ENCODE measurements at regions not wholly inside any gene's neighbourhood (a gene's known extent, or its start where the extent isn't known, plus 50 kb on each side); places are given as distances from the start of the nearest gene placed in this dataset.

DNA sequence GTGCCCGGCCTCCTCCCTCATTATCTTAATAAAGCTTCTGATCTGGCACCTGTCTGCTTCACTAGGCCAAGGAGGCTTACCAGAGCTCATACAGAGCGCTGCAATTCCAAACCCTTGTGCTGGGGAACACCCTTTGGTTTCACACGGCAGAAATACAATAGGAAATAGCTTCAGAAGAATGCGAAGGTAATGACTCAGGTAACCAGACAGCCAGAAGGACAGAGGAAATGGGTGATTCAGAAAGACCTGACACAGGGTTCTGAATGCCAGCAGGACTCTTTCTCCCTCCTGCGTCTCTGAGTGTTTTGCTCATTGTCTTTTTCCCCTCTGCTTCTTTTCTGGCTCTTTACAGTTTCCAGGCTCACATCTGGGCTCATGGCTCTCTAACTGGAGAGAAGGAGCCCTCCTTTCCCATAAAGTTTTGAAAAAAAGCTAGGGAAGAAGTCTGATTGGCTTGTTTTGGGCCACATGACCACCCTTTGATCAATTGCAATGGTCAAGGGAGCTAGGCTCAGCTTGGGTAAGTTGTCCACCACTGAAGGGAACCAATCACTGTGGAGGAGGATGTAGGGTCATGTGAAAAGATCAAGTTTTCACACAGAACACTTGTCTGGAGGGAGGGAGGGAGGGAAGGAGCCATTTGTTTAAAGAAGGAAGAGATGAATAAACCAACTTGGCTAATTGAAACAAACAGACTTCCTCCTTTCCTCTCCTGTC, 90.5 kb upstream of the UPP2 start:
- DNase-seq (ENCODE audit: low read depth), result no peak
- TF ChIP-seq, protein P1, sequence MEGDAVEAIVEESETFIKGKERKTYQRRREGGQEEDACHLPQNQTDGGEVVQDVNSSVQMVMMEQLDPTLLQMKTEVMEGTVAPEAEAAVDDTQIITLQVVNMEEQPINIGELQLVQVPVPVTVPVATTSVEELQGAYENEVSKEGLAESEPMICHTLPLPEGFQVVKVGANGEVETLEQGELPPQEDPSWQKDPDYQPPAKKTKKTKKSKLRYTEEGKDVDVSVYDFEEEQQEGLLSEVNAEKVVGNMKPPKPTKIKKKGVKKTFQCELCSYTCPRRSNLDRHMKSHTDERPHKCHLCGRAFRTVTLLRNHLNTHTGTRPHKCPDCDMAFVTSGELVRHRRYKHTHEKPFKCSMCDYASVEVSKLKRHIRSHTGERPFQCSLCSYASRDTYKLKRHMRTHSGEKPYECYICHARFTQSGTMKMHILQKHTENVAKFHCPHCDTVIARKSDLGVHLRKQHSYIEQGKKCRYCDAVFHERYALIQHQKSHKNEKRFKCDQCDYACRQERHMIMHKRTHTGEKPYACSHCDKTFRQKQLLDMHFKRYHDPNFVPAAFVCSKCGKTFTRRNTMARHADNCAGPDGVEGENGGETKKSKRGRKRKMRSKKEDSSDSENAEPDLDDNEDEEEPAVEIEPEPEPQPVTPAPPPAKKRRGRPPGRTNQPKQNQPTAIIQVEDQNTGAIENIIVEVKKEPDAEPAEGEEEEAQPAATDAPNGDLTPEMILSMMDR (IDR thresholded peaks at IDR 0.05; ENCODE audit: insufficient read depth, low read length), result no peak
- no peak overlapping the region for H3K4me3 ChIP-seq (ENCODE audit: low read depth, low read length)

DNA sequence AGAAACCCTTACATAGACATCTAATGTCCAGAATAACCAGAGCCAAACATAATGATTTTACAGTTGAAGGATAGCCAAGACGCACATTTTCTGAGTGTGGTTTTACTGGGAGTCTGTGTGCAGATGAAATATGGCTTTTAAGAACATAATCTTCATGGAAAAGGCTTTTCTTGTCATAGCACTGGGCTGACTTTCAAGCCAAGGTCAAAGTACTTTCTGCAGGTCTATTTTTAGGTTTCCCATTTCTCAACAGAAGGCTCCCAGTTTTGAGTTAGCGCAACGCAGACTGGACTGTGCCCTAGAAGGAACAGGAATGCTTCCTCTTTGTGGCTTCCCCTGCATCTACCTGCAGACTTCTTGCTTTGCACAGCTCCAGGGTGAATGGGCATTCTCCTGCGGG, 92.3 kb upstream of the UPP2 start:
- peak; percentile 36 for DNase-seq (ENCODE audit: low read depth)
- TF ChIP-seq, protein P1 (IDR thresholded peaks at IDR 0.05; ENCODE audit: insufficient read depth, low read length), result no peak
- no peak overlapping the region for H3K4me3 ChIP-seq (ENCODE audit: low read depth, low read length)

DNA sequence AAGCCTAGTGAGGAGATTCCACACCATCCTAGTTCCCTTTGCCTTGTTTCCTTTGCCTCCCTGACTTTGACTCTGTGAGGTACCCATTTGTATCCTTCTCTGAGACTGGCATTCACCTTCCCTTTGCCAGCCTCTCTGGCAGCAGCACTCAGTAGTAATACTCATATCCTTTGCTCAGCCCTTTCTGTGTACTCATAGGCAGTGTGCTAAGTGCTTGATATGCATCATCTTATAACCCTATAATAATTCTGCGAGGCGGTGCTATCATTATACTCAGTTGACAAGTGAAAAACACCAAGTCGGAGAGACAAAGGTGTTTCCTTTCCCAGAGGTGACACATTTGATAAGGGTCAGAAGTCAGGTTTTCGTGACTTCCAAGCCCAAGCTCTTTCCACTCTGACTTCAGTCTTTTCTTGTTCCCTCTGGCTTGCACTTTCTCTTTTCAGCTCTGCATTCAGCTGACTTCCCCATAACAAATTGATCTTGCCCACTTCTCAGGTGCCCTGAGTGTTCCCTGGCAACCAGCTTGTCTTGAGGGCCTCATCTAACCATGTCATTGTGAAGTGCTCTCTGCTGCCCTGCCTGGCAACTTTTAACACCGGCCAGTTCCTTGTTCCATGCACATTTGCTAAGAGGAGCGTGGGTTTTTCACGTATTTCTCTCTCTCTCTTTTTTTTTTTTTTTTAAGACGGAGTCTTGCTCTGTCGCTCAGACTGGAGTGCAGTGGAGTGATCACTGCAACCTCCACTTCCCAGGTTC, 94.5 kb upstream of the UPP2 start:
- DNase-seq (ENCODE audit: low read depth), result no peak
- H3K4me3 ChIP-seq (ENCODE audit: low read depth, low read length), result no peak overlapping the region
- TF ChIP-seq, protein P1 (IDR thresholded peaks at IDR 0.05; ENCODE audit: insufficient read depth, low read length), result no peak

DNA sequence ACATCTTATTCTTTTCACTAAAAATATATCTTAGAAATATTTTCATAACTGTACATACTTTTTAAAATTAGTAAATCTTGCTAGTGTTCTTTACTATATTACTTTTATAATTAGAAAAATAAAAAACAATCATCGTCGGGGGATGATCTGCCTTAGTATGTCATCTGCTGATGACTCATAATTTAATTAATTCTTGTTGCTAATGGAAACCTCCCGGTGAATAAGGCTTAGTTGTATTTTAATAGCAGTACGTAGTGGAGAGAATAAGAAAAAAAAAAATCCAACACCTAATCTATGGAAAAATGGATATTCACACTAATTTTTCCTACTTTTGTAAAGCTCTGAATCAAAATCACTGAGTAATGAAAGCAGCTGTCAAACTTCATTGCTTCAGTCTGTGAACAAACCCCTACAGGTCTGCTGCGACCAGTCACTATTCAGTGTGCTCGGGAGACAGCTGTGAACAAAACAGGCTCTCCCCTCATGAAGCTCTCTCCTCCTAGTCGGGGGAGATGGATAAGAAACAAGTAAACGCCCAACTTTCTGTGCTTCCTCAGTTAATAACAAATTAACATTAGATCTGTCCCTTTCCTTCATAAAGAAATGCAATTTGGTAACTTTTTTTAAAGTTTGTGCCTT, 97.4 kb upstream of the UPP2 start:
- H3K4me3 ChIP-seq (ENCODE audit: low read depth, low read length), result no peak overlapping the region
- TF ChIP-seq, protein P1 (IDR thresholded peaks at IDR 0.05; ENCODE audit: insufficient read depth, low read length), result no peak
- no peak for DNase-seq (ENCODE audit: low read depth)

DNA sequence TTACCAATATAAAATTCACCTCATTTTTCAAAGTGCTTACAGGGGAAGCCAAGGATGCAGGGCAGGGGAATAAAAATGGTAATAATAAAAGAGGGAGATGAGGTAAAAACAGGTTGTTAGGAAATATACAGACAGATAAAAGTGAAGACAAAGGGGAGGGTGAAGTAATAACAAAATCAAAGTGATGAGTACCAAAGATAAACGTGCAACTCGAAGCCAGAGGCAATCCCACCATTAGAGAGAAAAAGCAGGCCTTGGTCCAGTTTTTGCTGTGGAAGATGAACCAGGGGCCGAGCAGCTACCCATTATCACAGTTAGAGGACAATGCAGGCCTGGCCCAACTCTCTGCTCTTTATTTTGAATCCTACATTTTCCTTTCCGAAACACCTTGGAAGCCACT, 99.6 kb upstream of the UPP2 start:
- TF ChIP-seq, protein P1 (IDR thresholded peaks at IDR 0.05; ENCODE audit: insufficient read depth, low read length), result no peak
- H3K4me3 ChIP-seq (ENCODE audit: low read depth, low read length), result no peak overlapping the region
- DNase-seq (ENCODE audit: low read depth), result no peak

DNA sequence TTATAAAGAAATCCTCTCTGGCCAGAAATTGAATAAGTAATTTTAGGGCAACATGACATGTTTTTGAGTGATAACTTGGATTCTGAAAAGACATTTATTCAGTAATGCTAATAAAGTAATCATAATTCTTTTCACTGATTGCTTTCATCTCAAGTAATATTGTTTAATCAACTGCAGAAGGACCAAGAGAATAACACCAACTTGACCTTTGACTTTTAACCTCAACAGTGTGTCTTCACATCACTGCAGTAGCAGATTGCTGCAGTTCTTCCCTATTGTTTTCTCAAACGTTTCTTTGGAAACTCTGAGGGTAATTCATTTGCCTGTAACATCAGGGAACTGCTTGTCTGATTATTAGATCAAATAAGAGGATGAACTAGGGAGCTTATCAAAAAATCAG, 104.9 kb upstream of the UPP2 start:
- H3K4me3 ChIP-seq (ENCODE audit: low read depth, low read length), result no peak overlapping the region
- TF ChIP-seq, protein P1 (IDR thresholded peaks at IDR 0.05; ENCODE audit: insufficient read depth, low read length), result no peak
- DNase-seq (ENCODE audit: low read depth), result no peak

Data from fibroblast of the aortic adventitia (primary cell).